Anterior cingulate cortex (tissue), 58 donors: ENCODE measurements at regions not wholly inside any gene's neighbourhood (a gene's known extent, or its start where the extent isn't known, plus 50 kb on each side); places are given as distances from the start of the nearest gene placed in this dataset.

Source experiments
- DNase-seq, 58 donors: peaks; one replicate each; lab custom pipeline; 2025; lab: John Stamatoyannopoulos, UW

DNA sequence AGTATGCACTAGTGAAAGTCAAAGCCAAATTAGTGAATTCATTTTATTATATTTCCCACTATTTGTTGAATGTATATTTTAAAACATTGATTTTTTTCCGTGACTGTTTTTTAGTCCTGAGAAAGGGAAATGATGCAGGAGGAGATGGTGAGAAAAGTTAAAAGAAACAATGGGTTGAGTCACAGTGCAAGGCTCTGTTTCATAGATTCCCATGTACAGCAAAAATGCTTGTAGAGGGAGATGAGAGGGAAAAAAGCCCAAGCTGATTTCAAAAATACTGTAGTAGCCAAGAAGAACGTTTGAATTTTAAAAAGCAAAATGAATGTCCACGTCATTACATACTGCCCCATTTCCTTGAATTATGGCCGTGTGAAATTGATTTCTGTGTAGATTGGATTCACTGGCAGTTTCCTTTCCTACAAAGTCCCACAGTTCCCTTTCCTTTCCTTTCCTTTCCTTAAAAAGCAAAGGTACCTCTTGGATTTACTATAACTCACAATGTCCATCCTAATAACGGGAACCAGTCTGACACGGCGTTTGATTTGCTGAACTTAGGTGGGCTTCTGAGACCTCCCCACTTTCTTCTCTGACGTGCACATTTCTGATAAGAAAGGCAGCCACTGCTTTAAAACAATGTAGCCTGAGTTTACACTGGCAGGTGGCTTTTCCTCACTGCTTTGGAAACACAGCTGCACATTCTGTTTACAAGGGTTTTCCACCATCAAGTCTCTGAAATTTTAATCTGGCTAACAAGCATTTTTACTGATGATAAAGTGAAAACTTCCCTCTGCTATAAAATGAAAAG lies 63.7 kb downstream of the SPCS3 start:
- no peak for DNase-seq

DNA sequence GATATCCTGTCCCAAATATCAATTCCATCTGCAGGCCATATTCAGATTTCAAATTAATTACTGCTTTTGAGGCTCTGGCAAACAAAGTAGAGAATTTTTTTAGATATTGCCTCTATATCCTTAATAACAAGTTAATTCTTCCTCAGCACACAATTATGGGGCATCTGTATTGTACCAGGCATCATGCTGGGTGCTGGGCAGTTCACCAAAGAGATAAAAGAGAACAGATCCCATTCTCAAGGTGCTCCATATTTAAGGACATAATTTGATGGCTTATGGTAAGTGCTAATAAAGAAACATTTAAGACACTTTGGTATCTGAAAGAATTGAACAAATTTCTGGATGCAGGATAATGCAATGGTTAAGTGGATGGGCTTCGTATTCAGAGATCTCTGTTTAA lies 65.8 kb downstream of the SPCS3 start:
- no peak for DNase-seq

DNA sequence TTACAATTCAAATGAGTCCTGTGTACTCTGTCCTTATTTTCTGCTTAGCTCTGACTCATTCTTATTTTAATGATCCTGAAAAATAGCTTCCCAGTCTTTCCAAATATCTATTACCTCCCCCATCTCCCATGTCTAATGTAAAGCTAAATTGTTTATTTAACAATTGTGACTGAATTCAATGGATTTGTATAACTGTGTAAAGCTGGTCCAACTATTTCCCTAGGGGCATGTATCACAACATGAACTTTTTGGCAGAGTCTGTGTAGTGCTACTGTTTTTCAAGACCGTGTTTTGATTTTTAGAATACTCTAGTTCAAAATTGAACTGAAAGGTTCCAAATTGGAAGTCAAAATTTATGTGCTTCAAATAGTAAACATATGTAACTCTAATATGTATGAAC lies 67.8 kb downstream of the SPCS3 start:
- no peak for DNase-seq

DNA sequence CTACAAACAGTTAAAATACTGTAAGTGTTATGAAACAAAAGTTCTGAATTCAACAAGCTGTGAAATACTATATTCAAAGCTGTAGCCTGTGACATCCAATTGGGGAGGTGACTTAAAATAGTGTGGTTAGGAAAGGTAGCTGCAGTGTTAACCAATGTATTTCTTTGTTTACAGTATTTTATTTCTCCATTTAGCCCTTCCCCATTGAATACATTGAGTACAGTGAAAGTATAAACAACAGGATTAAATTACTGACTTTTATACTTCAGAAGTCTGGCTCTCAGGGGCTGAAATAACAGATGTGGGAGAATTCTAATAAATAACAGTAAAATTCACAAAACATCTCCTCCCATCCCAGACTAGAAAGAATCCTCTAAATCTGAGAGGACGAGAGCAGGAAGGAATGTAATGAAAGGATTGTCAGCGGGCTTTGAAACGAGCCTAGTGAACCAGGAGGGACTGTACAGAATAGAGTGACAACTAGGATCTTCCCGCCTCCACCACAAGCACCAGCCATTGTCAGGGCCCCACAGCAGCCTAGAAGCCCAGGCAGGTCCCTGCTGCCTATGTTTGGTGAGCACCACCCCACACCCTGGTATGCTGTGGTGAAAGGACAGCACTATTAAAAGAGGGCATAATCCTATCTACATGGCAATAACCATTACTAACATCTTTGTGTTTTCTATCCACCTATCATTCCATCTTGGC lies 73.7 kb downstream of the SPCS3 start:
- no peak for DNase-seq

DNA sequence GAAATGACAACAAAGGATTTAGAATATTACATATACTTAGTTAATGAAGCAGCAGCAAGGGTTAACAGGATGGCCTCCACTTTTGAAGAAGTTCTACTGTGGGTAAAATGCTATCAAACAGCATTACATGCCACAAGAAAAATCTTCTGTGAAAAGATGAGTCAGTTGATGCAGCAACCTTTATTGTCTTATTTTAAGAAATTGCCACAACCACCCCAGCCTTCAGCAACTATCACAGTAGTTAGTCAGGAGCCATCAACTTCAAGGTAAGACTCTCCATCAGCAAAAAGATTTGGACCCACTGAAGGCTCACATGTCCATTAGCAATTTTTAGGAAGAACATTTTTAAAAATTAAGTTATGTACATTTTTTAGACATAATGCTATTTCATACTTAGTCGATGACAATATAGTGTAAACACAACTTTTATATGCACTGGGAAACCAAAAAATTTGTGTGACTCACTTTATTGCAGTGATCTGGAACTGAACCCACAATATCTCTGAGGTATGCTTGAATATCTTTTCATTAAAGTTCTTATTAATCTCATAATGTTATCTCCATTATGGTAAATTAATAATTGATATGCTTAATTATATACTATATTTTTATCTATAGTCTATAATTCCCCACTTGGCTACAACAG lies 81.2 kb downstream of the SPCS3 start:
- no peak for DNase-seq

DNA sequence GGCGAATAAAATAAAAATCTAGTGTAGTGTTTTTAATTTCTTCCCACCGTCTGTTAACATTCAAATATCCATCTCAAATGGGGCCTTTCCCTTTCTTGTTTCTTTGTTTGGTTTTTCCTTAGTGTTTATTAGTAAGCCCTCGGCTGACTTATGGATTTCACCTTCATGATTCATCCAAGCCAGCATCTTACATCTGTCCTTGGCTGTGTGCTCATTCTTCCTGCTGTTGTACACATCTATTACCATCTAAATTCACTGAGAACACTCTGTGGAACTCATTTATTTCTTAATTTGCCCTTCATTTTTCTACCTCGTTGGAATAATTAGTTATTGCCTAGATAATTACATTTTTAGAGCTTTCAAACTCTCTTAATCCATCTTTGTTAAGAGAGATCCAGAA lies 84.9 kb downstream of the SPCS3 start:
- DNase-seq: no peak

DNA sequence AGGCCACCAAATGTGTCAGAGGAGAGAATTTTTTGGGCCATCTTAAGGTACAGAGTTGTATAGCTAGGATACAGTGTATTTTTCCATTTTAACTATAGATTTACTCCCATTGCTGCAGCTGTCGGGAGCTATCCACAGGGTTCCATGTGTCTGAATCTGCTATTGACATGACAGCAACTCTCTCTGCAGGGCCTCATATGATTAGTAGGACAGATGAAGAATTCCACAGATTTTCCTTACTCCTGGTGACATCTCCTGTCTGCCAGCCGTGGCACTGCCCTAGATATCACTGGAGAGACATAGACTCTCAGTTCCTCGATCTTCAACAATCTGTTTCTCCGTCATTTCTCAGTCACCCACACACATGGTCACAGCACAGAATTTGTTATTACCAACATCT lies 86.5 kb downstream of the SPCS3 start:
- no peak for DNase-seq

DNA sequence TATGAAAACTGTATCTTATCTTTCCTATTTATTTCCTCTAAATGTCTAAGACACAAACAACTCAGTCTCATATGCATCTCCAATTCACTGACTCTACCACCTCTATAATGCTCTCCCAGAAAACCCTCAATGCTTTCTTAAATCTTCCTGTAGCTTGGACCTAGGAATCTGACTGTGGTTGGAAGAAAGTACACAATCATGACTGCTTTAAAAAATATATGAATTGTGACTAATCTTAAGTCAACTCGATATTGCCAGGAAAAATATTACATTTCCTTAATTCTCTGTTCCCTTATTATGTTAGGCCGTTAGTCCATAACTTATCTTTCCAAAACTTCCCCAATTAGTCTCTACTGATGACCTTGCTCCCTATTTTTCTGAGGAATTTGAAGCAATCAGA lies 87.0 kb downstream of the SPCS3 start:
- no peak for DNase-seq

DNA sequence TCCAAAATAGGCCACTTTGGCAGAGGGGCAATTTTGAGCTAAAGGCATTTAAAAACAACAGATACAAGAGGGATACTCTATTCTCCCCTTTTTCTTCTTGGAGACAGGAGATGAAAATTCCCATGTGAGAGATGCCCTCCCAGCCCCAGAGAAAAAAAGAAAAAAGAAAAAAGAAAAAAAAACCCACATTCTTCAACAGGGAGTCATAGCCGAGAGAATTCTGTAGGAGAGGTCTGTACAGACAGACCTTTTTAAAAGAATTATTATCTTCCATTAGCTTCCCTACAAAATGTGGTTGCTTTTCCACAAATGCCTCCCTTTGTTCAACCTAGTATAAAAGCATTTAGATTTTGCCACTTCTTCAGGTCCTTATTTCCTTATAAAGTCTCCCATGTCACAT lies 89.9 kb downstream of the SPCS3 start:
- DNase-seq: no peak

DNA sequence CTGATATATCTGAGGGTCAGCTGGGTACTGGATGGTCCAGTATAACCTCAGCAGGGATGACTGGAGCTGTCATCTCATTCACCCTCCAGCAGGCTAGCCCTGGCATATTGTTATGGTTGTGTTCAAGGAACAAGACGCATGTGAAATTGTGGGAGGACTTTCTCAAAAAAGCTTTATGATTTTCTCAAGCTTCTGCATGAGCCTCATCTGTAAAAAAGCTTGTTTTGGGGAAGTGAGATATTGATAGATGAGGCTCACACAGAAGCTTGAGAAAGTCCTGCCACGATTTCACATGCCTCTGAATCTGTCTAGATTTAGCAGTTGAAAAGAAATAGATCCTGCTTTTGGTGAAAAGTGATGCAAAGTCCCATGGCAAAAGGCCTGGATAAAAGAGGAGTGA lies 93.4 kb downstream of the SPCS3 start:
- DNase-seq: no peak

DNA sequence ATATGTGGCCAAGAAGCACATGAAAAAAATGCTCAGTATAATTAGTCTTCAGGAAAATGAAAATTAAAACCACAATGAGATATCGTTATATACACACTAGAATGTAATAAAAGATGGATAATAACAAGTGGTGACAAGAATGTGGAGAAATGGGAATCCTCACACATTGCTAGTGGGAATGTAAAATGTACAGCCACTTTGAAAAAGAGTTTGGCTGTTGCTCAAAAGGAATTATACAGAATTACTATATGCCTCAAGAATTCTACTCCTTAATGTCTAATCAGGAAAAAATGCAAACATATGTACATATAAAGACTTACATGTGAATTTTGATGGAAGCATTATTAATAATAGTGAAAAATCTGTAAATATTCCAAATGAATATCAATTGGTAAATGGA lies 102.2 kb downstream of the SPCS3 start:
- no peak for DNase-seq

DNA sequence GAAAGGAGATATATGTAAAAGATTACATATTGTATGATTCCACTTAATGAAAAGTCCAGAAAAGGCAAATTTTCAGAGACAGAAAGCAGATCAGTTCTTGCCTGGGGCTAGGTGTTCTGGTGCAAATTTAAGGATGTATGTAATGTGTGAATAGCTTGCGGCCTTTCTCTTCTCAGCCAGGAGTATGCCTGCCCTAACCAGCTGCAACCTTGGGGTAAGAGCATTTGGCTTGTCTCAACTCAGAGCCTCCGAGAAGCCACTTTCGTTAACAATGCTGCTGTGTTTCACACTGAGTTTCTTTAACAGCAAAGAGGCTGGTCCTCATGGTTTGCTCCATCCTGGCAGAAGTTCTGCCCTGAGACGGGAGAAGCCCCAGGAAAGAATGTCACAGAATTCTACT lies 102.7 kb downstream of the SPCS3 start:
- DNase-seq: no peak

DNA sequence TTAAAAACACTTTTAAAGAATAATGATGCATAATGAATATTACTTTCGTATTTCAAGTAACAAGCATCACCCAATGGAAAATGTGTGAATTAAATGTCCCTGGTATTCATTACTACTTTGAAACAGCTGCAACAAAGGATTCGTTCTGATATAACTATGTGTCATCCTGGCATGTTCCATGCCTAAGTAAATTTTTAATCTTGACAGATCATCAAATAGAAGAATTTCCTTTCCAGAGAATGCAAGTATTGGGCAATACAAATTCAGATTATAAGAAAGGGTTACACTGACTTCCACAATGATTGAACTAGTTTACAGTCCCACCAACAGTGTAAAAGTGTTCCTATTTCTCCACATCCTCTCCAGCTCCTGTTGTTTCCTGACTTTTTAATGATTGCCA lies 105.3 kb downstream of the SPCS3 start:
- no peak for DNase-seq

DNA sequence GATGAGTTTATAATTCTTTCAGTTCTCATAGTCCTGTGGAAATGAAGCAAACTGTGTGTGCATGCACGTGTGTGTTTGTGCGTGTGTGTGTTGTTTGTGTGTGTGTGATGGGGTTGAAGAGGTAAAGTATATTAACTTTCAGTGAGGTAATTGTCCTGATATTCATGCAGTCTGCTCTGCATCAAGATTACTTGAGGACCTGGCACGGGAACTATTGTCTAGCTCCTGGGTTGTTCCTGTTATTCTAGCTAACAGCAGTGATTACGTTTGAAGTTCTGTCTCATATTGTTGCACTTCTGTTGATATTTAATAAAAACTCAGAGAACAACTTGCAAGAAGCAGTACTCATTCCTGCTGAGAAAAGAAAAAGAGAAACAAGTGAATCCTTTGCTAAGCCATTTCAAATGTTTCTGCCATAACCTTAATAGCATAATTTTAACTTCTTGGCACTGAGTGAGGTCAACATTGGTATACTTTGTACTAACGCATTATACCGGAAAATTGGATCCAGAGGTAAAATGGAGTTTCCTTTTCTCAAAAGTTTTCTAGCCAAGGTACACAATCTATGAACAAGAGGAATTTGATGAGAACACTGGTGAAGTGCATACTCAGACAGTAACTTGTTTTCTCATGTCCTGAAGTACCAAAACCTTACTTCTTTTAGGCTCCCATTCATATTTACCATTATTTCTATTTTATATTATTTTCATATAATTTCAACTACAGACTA lies 113.2 kb downstream of the SPCS3 start:
- DNase-seq: no peak

DNA sequence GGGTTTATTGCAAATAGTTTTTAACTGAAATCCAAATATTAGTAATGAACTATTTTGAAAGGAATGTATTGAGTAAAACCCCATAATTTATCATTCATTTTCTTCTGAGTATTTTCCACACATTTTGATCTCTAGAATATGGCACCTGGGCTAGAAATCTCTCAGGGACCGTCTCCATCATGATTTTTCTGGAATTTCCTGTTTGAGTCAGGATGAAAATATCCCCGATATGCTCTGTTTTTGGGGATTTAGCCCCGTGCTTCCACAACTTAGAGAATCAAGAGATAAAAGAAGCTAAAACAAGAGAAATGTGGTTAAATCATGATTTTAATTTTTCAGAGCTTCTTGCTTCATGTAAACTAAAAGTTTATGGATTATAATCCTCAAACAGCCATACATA lies 114.2 kb downstream of the SPCS3 start:
- DNase-seq: no peak

DNA sequence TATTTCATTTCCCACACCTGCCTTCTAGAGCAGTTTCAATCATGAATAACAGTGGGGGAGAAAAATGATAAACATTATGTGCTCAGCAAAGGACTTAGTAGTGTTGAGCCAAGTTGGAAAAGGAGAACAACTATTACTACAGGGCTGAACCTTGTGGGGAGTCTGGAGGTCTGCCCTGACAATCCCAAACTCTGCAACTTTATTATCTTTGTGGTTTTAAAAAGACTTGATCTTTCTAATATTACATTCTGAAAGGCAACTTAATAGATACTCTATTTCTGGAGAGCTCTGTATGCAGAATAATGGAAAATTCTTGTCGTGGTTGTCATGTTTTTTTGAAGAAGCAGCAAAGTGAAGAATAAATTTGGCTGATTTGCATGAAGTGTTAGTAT lies 116.1 kb downstream of the SPCS3 start:
- DNase-seq: no peak

DNA sequence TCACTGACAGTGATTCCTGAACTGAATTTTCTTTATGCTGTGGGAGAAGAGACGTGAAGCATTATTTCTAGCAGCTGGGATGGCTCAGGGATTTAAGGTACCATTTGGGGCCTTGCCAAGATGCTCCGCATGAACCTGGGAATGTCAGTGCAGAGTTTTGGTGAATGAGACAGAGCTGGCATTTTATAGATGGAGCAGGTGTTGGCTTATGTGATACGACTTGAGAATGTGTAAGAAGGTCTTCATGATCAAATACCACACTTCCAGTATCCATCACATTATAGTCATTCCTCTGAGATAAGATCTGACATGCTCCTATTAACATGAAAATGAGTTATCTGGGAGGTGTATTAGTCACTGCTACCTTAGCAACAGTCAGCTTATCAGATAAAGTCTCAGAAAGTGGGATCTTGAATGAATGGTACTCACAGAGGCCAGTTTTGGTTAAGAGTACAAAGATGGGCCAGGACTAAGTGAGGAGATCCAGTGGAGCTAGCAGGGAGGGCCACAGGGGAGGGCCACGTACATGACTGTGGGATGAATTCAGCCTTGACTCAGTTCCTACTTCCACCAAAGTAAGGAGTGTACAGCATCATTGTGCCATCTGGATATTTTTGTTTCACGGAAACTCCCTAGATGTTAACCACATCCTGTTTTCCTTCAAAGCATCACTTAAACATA lies 116.7 kb downstream of the SPCS3 start:
- peak in 1 of 58 donors; percentile 10 for DNase-seq

DNA sequence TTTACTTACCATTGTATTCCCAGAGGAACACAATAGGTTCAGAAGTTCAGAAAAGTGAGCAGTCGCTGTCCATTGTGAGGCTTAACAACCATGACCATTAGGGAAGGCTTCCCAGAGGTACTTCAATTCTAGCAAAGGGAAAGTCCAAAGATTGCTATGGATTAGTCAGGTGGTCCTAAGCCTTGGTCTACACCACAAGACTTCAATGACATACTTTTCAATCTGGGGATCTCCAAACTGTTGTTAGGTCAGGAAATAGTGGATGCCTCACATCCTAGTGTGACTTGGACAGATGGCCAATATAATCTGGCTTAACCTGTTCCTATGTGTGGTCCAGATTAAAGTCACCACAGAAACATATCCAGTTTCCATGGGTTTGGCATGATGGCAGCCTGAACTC lies 118.0 kb downstream of the SPCS3 start:
- DNase-seq: no peak

DNA sequence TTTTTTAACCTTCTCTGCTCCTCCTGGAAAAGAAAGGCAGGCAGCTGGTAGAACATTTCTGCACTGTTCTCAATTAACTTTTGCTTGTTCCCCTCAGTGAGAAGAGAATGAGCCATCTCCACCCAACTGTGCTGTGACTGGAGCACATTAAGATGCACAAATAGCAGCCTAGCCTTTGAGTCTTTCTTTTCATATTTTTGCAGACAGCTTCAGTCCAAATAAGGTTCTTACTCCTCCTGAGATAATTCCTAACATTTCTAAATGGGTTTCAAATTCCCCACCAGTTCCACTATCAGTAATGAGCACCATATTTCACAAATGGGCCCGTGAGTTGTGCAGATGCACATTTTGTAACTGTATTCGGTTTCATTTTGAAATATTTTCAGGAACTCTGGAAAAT lies 118.6 kb downstream of the SPCS3 start:
- no peak for DNase-seq

DNA sequence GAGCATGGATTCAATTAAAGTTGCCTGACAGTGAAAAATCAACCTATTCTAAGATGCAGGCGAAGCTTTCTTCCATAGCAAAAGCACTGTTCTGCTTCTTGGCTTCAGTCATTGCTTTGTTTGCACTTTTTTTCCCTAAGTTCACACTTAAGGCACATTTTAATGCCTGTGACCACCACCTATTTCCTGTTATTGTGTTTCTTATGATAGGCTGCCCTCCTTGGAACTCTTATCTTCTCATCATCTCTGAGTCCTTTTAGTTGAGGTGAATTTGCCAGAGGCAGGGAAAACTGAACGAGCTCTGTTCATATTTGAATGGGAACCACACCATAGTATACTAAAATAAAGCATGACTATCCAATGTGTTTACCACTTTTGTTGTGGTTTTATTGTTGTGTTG lies 119.8 kb downstream of the SPCS3 start:
- no peak for DNase-seq

DNA sequence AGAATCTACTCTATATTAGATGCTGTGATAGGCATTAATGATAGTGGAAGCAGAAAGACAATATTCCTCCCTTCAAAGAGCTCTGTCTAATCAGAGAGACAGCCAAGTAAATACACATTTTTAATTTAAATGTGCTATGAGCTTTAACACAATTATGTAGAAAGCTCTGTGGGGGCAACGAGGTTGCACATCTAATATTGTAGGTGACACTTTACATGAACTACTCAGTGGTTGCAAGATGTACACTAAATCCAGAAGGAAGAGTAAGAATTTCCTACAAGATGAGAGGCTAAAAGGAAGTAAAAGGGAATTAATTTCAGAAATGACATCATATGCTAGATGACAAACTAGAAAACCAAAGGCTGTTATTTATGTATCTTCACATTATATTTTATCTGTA lies 120.9 kb downstream of the SPCS3 start:
- no peak for DNase-seq
